ENCODE measurements at regions not wholly inside any gene's neighbourhood (a gene's known extent, or its start where the extent isn't known, plus 50 kb on each side); places are given as distances from the start of the nearest gene placed in this dataset.

DNA sequence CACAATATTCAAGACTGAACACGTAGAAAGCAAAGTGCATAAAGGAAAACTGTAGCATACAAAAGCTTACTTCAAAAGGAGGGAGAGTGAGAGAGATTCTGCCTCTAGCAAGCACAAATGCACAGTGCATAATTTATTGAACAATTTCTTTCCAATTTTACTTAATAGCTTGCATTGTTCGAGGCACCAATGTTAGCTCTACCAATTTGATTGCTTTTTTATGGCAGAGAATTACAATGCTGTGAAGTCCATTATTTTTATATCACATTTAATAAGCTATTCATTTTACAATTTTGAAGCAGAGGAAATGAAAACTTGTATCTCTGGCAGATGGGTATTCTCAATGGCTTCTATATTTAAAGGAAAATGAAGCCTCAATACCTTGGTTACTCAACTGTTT, 331.7 kb downstream of the GPM6A start:
- TF ChIP-seq POLR2A (IDR thresholded peaks at IDR 0.05) (no peak), POLR2AphosphoS5 (IDR thresholded peaks at IDR 0.05) (no peak), EP300 (IDR thresholded peaks at IDR 0.05) (no peak)
- TF ChIP-seq, protein P1, sequence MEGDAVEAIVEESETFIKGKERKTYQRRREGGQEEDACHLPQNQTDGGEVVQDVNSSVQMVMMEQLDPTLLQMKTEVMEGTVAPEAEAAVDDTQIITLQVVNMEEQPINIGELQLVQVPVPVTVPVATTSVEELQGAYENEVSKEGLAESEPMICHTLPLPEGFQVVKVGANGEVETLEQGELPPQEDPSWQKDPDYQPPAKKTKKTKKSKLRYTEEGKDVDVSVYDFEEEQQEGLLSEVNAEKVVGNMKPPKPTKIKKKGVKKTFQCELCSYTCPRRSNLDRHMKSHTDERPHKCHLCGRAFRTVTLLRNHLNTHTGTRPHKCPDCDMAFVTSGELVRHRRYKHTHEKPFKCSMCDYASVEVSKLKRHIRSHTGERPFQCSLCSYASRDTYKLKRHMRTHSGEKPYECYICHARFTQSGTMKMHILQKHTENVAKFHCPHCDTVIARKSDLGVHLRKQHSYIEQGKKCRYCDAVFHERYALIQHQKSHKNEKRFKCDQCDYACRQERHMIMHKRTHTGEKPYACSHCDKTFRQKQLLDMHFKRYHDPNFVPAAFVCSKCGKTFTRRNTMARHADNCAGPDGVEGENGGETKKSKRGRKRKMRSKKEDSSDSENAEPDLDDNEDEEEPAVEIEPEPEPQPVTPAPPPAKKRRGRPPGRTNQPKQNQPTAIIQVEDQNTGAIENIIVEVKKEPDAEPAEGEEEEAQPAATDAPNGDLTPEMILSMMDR (IDR thresholded peaks at IDR 0.05) = no peak
